Stimulated activated CD8-positive, alpha-beta memory T cell treated with anti-CD3 and anti-CD28 coated beads, Interleukin-15, amount 100 ng/mL, for 24 hours (primary cell): ENCODE measurements at regions not wholly inside any gene's neighbourhood (a gene's known extent, or its start where the extent isn't known, plus 50 kb on each side); places are given as distances from the start of the nearest gene placed in this dataset.

Experiments used
- DNase-seq: peaks from one replicate; pipeline ENCODE4 v3.0.0-alpha.2; 2020; ENCODE audit warnings: low read depth

GRCh38 chr7:130931423-130931822 lies 197.4 kb upstream of the KLF14 start:
- no peak for DNase-seq

- no peak for DNase-seq
Measured at GRCh38 chr7:130932088-130932487, 198.1 kb upstream of the KLF14 start.

DNA sequence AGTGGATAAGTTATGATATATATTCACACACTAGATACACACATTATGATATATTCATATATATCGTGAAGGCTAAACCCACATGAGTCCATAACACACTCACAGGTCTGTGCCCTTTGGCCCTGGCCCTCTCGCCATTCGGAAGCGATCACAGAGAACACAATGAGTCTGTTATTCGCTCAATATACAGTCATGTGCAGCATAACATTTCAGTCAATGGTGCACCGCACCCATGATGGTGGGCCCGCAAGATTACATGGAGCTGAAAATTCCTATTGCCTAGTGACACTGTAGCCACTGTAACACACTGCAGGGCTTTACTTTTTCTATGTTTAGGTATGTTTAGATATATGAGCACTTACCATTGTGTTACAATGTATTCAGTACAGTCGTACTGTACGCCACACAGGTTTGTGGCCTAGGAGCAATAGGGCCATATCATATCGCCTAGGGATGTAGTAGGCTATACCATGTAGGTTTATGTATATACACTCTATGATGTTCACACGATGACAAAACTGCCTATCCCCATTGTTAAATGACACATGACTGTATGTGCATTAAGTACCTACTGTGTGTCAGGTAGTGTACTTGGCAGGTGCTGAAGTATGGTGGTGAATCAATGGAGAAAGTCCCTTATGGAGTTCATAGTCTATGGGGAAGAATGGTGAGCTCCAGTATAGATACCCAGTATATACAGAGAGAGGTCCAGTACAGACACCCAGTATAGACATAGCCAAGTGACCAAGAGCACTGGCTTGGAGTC lies 198.8 kb upstream of the KLF14 start:
- no peak for DNase-seq

DNA sequence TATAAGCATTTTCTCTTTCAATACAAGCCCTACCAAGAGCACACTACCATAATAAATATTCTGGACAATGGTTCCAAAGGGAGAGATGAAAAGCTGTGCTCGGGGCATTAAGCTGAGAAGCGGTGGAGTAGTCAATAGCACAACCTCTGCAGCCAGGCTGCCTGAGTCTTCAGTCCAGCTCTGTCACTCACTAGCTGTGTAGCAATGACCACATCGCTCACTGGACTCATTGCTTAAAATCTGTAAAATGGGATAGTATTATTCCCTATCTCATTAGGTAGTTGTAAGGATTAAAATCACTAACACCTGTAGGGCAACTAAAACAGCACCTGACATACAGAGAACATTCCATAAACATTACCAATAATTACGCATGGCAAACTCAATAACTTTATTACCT lies 199.9 kb upstream of the KLF14 start:
- DNase-seq, result no peak

GRCh38 chr7:130935564-130936157 lies 201.7 kb upstream of the KLF14 start:
- DNase-seq, result no peak

- DNase-seq, result no peak
Measured at GRCh38 chr7:130936202-130936931, 202.4 kb upstream of the KLF14 start.

DNA sequence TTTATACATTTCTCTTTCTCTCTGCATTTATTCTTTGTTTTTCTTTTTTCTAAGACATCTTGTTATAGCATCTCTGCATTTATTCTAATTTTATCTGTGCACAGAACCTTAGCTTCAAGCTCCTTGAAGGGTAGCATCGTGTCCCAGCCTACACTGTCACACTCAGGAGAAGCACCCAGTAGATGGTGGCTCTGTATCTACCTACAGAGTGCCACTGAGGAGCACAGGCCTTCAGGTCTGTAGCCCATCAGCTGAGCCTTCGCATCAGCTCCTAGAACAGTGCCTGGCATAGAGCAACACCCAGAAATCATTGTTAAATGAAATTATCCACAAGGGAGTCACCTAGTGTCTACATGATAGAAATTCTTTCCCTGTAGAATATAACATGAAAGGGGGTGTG lies 203.0 kb upstream of the KLF14 start:
- no peak for DNase-seq

DNA sequence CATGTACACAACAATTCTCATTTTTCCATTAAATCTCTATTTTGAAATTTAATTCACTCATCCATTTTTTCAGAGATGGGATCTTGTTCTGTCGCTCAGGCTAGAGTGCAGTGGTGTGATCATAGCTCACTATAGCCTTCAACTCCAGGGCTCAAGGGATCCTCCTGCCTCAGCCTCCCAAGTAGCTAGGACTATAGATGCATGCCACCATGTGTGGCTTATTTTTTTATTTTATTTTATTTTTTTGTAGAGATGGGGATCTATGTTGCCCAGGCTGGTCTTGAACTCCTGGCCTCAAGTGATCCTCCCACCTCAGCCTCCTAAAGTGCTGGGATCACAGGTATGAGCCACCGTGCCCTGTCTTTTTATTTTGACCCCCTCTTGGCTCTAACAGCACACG lies 203.8 kb upstream of the KLF14 start:
- DNase-seq, result no peak

GRCh38 chr7:130938661-130939060 lies 204.7 kb upstream of the KLF14 start:
- no peak for DNase-seq

GRCh38 chr7:130939321-130940095 lies 205.5 kb upstream of the KLF14 start:
- DNase-seq, result no peak

DNA sequence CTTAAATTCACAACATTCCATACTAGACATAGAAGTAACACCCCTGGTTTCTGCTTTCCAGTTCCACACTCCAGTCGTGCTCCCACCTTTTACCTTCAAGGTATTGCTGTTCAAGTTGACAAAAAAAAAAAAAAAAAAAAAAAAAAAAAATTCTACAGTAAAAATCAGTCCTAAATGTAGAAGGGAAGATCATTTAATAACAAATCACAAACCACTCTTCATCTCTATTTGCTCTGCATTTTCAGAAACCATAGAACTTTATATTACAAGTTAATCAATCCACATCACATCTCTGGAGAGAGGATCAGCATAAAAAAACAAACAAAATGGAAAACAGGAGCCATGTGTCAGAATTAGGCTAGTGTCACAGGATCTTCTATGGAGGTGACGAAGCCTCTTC lies 206.3 kb upstream of the KLF14 start:
- DNase-seq, result no peak

- DNase-seq, result no peak
Measured at GRCh38 chr7:130940907-130941306, 206.9 kb upstream of the KLF14 start.

DNA sequence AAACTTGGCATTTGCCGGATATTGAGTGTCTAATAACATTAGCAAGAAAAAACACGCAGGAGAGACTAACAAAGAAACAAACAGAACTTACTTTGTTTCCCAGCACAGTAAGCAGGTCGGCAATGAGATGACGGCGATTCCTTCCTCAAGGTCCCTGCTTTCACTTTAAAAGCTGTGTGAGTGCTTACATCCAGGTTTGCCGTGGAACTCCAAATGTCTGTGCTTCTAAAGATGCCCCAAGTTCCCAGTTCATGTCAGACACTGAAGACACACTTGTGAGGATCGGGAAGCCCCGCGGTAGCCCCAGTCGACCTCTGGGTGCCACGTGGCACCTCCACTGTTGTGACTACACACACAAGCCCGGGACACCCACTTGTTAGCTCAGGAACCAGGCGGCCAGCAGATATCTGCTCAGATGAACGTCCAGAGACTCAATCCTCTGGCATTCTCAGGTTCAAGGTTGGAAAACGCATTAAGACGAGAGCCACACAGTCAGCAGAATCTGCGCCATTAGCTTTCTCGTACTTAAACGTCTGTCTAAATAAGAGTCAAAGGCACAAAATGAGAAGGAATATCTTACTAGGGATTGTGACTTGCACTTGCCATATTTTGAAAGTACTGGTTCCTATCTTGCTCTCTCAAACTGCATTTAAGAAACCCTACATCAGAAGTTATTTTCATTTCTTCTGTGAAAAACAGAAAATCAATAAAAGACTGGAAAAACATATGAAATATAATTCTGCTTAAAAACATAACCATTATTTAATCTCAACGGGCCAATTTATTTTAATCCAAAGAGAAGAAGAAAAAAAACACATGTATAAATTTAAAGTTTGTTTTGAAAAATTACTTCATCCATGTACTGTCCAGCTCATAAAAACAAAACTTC lies 207.6 kb upstream of the KLF14 start:
- no peak for DNase-seq

DNA sequence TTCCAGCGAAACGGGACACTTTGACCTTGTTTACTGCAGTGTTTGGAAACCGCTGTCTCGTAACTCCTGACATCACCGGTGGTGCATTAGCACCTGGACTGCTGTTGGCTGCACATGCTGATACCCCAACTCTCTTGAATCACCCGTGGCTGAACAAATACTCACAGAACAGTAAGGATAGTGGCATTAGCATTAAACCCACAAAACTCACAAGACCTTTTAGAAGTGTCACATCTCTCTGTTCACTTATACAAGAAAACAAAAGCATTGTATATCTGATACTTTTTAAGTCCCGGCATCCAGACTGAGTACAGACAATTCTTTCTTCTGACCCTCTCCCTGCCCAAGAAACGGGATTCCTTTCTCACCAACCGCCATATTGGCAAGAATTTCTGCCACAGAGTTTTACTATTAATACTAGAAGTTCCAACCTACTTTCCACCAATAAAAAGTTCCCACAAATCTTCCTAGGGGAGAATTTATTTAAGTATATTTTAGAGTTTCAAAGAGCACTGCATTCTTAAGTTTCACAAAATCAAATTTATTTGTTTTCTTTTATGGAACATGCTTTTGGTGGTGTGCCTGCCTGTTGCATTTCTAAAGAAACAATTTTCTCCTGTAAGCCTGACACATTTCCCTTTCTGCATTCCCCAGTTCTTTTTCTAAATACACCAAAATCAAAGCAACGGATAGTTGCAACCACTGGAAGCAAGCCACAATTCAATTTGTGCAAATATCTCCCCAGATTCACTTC lies 208.4 kb upstream of the KLF14 start:
- no peak for DNase-seq

DNA sequence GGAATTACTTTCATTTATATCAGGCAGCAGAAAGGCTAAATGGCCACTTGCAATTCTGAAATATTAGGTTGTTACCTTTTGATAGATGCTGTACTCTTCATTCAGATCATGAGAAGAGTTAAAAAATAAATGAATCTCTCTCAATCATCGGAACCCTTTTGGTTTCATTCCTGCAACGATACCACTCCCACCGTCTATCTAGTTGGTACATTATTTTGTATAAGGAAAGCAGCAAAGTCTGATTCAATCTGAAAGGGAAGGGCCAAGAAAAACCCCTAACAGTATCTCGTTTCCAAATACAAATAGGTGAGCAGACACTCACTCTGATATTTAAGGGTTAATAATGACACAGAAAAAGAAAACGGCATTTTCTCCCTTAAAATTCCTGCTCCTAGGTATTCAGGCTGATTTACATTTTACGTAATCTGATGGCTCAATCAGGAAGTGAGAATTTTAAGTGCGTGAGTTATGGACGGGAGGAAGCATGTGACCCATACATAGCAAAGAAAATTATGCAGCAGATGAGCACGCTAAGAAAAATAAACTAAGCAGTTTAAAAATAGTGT lies 209.4 kb upstream of the KLF14 start:
- no peak for DNase-seq

DNA sequence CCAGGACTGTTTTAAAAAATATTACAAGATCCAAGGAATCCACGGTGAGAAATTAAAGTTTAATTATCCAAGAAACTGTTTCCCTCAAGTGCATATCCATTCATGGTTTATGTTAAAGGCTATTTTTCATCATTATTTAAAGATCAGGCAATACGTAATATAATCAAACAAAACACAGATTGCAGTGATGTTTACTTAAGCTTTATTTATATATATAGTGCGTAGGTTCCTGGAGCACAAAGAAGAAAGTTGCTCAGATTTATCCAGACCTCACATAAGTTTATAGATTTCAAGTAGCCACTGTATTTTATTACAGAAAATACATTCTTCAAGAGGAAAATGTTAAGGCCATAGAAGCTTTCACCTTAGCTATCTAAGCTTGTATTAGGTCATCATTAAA lies 210.0 kb upstream of the KLF14 start:
- DNase-seq, result no peak

DNA sequence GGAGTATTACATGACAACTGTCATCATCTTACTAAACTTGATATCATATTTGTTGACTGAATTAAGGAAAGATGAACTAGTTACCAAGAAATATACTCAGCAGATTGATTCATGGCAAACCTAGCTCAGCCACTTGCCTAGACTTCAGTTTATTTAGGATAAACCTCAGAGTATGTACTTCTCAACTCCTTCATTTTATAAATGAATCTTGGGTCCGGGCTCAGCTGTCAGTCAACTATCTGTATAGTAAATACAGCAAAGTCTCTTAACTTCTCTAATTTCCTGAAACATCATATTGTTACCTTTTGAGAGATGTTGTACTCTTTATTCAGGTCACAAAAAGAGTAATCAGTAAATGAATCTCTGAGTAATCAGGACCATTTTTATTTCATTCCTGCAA lies 211.0 kb upstream of the KLF14 start:
- DNase-seq, result no peak

DNA sequence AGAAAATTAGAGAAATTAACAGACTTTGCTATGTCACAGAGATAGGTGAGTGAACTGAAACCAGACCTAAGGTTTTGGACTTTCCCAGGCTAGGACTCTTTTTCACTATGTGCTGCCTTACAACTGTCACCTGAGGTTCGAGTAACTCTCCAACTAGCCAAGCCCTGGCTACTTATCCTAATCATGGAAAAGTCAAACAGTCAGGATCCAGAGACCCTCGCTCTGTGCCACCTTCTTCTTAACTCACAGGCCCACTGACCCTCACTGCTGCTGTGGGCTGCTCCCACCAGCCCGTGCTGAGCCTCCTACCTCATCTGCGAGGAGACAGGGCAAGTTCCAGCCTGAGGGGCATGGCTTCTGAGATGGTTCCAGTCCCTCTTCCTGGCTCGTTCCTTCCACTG lies 211.4 kb upstream of the KLF14 start:
- no peak for DNase-seq

DNA sequence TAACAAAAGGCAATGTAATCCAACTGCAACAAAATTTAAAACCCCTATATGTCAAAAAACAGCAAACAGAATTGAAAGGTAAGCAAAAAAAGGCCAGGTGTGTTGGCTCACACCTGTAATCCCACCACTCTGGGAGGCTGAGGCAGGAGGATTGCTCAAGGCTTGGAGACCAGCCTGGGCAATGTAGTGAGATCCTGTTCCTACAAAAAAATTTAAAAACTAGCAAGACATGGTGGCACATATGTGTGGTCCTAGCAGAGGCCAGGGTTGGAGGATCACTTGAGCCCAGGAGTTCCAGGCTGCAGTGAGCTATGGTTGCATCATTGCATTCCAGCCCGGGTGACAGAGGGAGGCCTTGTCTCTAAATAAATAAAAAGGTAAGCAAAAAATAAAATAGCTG lies 212.1 kb upstream of the KLF14 start:
- no peak for DNase-seq

DNA sequence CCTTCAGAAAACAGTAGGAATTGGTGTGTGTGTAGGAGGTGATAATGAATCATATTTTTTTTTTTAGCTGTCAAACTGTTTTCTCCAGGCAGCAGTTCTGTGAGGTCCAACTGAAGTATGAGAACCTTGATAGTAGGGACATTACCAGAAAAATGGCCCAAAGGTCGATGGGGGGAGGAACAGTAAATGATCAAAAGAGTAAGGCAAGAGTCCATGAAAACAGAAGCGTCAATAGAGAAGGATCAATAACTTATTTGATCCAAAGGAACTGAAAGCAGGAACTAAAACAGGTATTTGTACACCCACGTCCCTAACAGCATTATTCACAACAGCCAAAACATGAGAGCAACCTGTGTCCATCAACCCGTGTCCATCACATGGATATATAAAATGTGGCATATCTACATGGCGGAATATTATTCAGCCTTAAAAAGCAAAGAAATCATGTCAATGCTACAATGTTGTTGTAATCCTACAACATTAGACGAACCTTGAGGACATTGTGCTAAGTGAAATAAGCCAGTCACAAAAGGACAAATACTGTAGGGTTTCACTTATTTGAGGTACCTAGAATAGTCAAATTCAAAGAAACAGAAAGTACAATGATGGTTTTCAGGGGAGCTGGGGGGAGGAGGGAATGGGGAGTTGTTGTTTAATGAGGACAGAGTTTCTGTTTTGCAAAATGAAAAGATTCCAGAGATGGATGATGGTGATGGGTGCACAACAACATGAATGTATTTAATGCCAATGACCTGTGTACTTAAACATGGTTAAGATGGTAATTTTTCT lies 214.0 kb upstream of the KLF14 start:
- no peak for DNase-seq
